ENCODE measurements at regions not wholly inside any gene's neighbourhood (a gene's known extent, or its start where the extent isn't known, plus 50 kb on each side); places are given as distances from the start of the nearest gene placed in this dataset.

- TF ChIP-seq CTCF (IDR thresholded peaks at IDR 0.05), result no peak
Measured at GRCh38 chrX:40154853-40155588, 57.3 kb upstream of the BCOR start.

GRCh38 chrX:40154250-40154852 is 56.6 kb upstream of the BCOR start:
- TF ChIP-seq CTCF (IDR thresholded peaks at IDR 0.05), result no peak

GRCh38 chrX:40153345-40154249 is 55.8 kb upstream of the BCOR start:
- TF ChIP-seq CTCF (IDR thresholded peaks at IDR 0.05), result no peak

- TF ChIP-seq CTCF (IDR thresholded peaks at IDR 0.05), result no peak
Measured at GRCh38 chrX:40152741-40153344, 55.1 kb upstream of the BCOR start.

- TF ChIP-seq CTCF (IDR thresholded peaks at IDR 0.05), result no peak
Measured at GRCh38 chrX:40152173-40152711, 54.5 kb upstream of the BCOR start.

- TF ChIP-seq CTCF (IDR thresholded peaks at IDR 0.05), result no peak
Measured at GRCh38 chrX:40151211-40152172, 53.7 kb upstream of the BCOR start.

Measured in LNCAP (cell line).